OCI-LY7 (cell line): ENCODE measurements at regions not wholly inside any gene's neighbourhood (a gene's known extent, or its start where the extent isn't known, plus 50 kb on each side); places are given as distances from the start of the nearest gene placed in this dataset.

ENCODE experiments used
- BruUV-seq: library from RNA; stranded (reverse); fragments of 400-500 nt; replicated peaks from 2 replicates; lab custom pipeline; 2021; lab: Mats Ljungman, UMichigan
- CTCF ChIA-PET: fragments of 300-600 bp; sonication (Branson Sonifier 250); formaldehyde crosslinking; loops from one replicate; lab custom pipeline; 2022; ENCODE audit warnings: antibody characterized with exemption; ENCODE audit not compliant: unreplicated experiment; lab: Charles Lee
- POLR2A ChIA-PET: fragments of 300-600 bp; sonication (Branson Sonifier 250); formaldehyde crosslinking; loops from one replicate; lab custom pipeline; 2022; ENCODE audit warnings: antibody characterized with exemption; lab: Charles Lee
- DNase-seq: peaks from one replicate; pipeline ENCODE4 v3.0.0-alpha.2; 2015; ENCODE audit warnings: low spot score
- H2AFZ ChIP-seq: fragments of 200-600 bp; sonication (generic), shearing (Covaris generic); 2 replicates; pipeline ENCODE4 v1.6.1; 2014; ENCODE audit warnings: mild to moderate bottlenecking, antibody characterized with exemption, low read length, moderate library complexity
- H3K27ac ChIP-seq: fragments of 200-600 bp; sonication (generic); 2 replicates; pipeline ENCODE4 v1.5.1; 2014; ENCODE audit warnings: mixed run types, low read depth, mild to moderate bottlenecking, moderate library complexity, low read length, inconsistent platforms; ENCODE audit not compliant: poor library complexity, severe bottlenecking
- H3K36me3 ChIP-seq: fragments of 200-600 bp; sonication (generic); 2 replicates; pipeline ENCODE4 v1.6.1; 2014; ENCODE audit warnings: mild to moderate bottlenecking, antibody characterized with exemption, low read length, moderate library complexity, mixed read lengths; ENCODE audit not compliant: insufficient read depth
- H3K4me1 ChIP-seq: fragments of 200-600 bp; sonication (generic); 2 replicates; pipeline ENCODE4 v1.5.1; 2014; ENCODE audit warnings: mild to moderate bottlenecking, low read length; ENCODE audit not compliant: insufficient read depth, poor library complexity, severe bottlenecking
- H3K4me2 ChIP-seq: fragments of 200-600 bp; sonication (generic); 2 replicates; pipeline ENCODE4 v1.6.1; 2014; ENCODE audit warnings: mild to moderate bottlenecking, low read length
- H3K4me3 ChIP-seq: fragments of 200-600 bp; sonication (generic); 2 replicates; pipeline ENCODE4 v1.5.1; 2014; ENCODE audit warnings: mild to moderate bottlenecking, low read depth, low read length; ENCODE audit not compliant: poor library complexity, severe bottlenecking
- H3K79me2 ChIP-seq: fragments of 200-600 bp; sonication (generic); 2 replicates; pipeline ENCODE4 v1.6.1; 2016; ENCODE audit warnings: low read depth, mild to moderate bottlenecking, low read length, moderate library complexity, mixed read lengths; ENCODE audit not compliant: insufficient read depth
- H3K9me2 ChIP-seq: fragments of 200-600 bp; sonication (generic); 2 replicates; pipeline ENCODE4 v1.6.1; 2016; ENCODE audit warnings: mild to moderate bottlenecking, low read length, mixed read lengths; ENCODE audit not compliant: insufficient read depth
- H3K9me3 ChIP-seq: fragments of 200-600 bp; sonication (generic); 2 replicates; pipeline ENCODE4 v1.6.1; 2014; ENCODE audit warnings: mild to moderate bottlenecking, mixed run types, low read length, mixed read lengths
- H4K20me1 ChIP-seq: fragments of 200-600 bp; sonication (generic); 2 replicates; pipeline ENCODE4 v1.6.1; 2014; ENCODE audit warnings: mild to moderate bottlenecking, antibody characterized with exemption, low read length, moderate library complexity, mixed read lengths; ENCODE audit not compliant: insufficient read depth
- CTCF ChIP-seq: fragments of 200-600 bp; sonication (generic); conservative IDR thresholded peaks from 2 replicates; pipeline ENCODE4 v1.5.1; 2014; ENCODE audit warnings: mild to moderate bottlenecking, antibody characterized with exemption, low read length, moderate library complexity, mixed read lengths
- EZH2phosphoT487 ChIP-seq: fragments of 200-600 bp; sonication (generic); IDR thresholded peaks from 2 replicates; pipeline ENCODE4 v1.6.1; 2018; ENCODE audit warnings: low read depth, borderline replicate concordance, mild to moderate bottlenecking, mixed run types, antibody characterized with exemption, low read length, moderate library complexity, mixed read lengths
- intact Hi-C: fragments of 100-400 bp; cut with micrococcal nuclease; formaldehyde crosslinking; loops from one replicate; pipeline ENCODE4 v1.10.0; 2022; ENCODE audit not compliant: unreplicated experiment

- POLR2A ChIA-PET = interaction anchor here (0.5 kb wide), 1 partner anchor 202 kb away, joined by 5 read pairs; no protein-coding TSS in a partner anchor
- Histone ChIP-seq H3K4me1 (no peaks in the 10 kb centered on the region), H3K9me3 (no peaks in the 10 kb centered on the region), H3K4me2 (no peak overlapping the region), H3K36me3 (no peaks in the 10 kb centered on the region), H4K20me1 (no peaks in the 10 kb centered on the region), H2AFZ (no peak overlapping the region), H3K79me2 (no peaks in the 10 kb centered on the region), H3K4me3 (no peak overlapping the region), H3K9me2 (peaks cover 5% of the 10 kb centered on the region; the same call in 1 of the 2 replicates), H3K27ac (no peak overlapping the region)
- TF ChIP-seq EZH2phosphoT487 (no peak), CTCF (no peak)
- DNase-seq = no peak
- CTCF ChIA-PET = no interaction called here
- intact Hi-C loops = no loop called here
- BruUV-seq = no TSS peak
Observed at GRCh38 chr5:120765189-120765588, 301.1 kb downstream of the PRR16 start.

- BruUV-seq = no TSS peak
- intact Hi-C loops = no loop called here
- no peak overlapping the region for H2AFZ ChIP-seq
- DNase-seq = no peak
- no peak overlapping the region for H3K4me3 ChIP-seq
- CTCF ChIA-PET = no interaction called here
- H3K36me3 ChIP-seq = no peaks in the 10 kb centered on the region
- no peak overlapping the region for H3K27ac ChIP-seq
- peaks cover 5% of the 10 kb centered on the region; the same call in 1 of the 2 replicates for H3K9me2 ChIP-seq
- TF ChIP-seq EZH2phosphoT487 (no peak), CTCF (no peak)
- POLR2A ChIA-PET = interaction anchor here (0.6 kb wide), 1 partner anchor 9 kb away, joined by 3 read pairs; no protein-coding TSS in a partner anchor
- no peaks in the 10 kb centered on the region for H4K20me1 ChIP-seq
- H3K4me1 ChIP-seq = no peaks in the 10 kb centered on the region
- no peaks in the 10 kb centered on the region for H3K79me2 ChIP-seq
- no peak overlapping the region for H3K4me2 ChIP-seq
- H3K9me3 ChIP-seq = no peaks in the 10 kb centered on the region
Observed at GRCh38 chr5:120767178-120767820, 303.2 kb downstream of the PRR16 start.

GRCh38 chr5:120769312-120769872, 305.3 kb downstream of the PRR16 start:
- H3K27ac ChIP-seq = no peak overlapping the region
- no peak overlapping the region for H3K4me3 ChIP-seq
- H2AFZ ChIP-seq = no peak overlapping the region
- no peak for DNase-seq
- ChIA-PET CTCF (no interaction called here), POLR2A (no interaction called here)
- H3K4me2 ChIP-seq = no peak overlapping the region
- H3K9me3 ChIP-seq = no peaks in the 10 kb centered on the region
- TF ChIP-seq CTCF (no peak), EZH2phosphoT487 (no peak)
- no peaks in the 10 kb centered on the region for H3K36me3 ChIP-seq
- intact Hi-C loops = no loop called here
- H3K4me1 ChIP-seq = no peaks in the 10 kb centered on the region
- no peaks in the 10 kb centered on the region for H4K20me1 ChIP-seq
- H3K9me2 ChIP-seq = peaks cover 5% of the 10 kb centered on the region; the same call in 1 of the 2 replicates
- no peaks in the 10 kb centered on the region for H3K79me2 ChIP-seq
- no TSS peak for BruUV-seq
